ENCODE measurements at regions not wholly inside any gene's neighbourhood (a gene's known extent, or its start where the extent isn't known, plus 50 kb on each side); places are given as distances from the start of the nearest gene placed in this dataset.

- no peak for TF ChIP-seq CTCF (IDR thresholded peaks at IDR 0.05)
- no peak for TF ChIP-seq POLR2AphosphoS5 (IDR thresholded peaks at IDR 0.05)
- no peak for TF ChIP-seq EP300 (IDR thresholded peaks at IDR 0.05; ENCODE audit: low read depth)
Measured at GRCh38 chr2:240217431-240218301, 77.2 kb upstream of the OTOS start.
